ENCODE measurements at regions not wholly inside any gene's neighbourhood (a gene's known extent, or its start where the extent isn't known, plus 50 kb on each side); places are given as distances from the start of the nearest gene placed in this dataset.

- TF ChIP-seq CTCF (conservative IDR thresholded peaks at IDR 0.05; ENCODE audit: low read depth, low read length) (no peak), EZH2 (IDR thresholded peaks at IDR 0.05; ENCODE audit: low read length, unreplicated experiment) (no peak), EZH2phosphoT487 (IDR thresholded peaks at IDR 0.05; ENCODE audit: borderline replicate concordance, low read length) (no peak)
Observed at GRCh38 chr9:108323615-108324014, 532.2 kb downstream of the ACTL7B start.
